LNCaP clone FGC (cell line): ENCODE measurements at regions not wholly inside any gene's neighbourhood (a gene's known extent, or its start where the extent isn't known, plus 50 kb on each side); places are given as distances from the start of the nearest gene placed in this dataset.
A peak's percentile ranks its signal among the peaks of the same experiment; 100 is the strongest.

Source experiments
- DNase-seq: peaks from one replicate; pipeline ENCODE4 v3.0.0-alpha.2; 2011; ENCODE audit warnings: low read depth
- H3K4me3 ChIP-seq: 2 replicates; pipeline ENCODE4 v1.5.1; 2011; ENCODE audit warnings: mild to moderate bottlenecking, low read depth, low read length, control low read depth
- TF ChIP-seq, protein P1 (sequence below): IDR thresholded peaks from 2 replicates; pipeline ENCODE4 v1.5.1; 2012; ENCODE audit warnings: mild to moderate bottlenecking; ENCODE audit not compliant: control insufficient read depth, insufficient read depth; ENCODE audit errors: extremely low read depth

DNA sequence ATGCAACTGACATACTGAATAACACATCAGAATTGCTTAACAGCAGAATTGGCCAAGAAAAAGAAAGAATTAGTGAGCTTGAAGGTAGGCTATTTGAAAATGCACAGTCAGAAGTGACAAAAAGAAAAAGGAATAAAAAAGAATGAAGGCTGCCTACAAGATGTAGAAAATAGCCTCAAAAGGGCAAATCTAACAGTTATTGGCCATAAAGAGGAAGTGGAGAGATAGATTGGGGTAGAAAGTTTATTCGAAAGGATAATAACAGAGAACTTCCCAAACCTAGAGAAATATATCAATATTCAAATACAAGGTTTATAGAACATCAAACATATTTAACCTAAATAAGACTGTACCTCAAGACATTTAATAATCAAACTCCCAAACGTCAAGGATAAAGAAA is 67.5 kb downstream of the ATP6V1G3 start:
- no peak overlapping the region for H3K4me3 ChIP-seq
- TF ChIP-seq, protein P1, sequence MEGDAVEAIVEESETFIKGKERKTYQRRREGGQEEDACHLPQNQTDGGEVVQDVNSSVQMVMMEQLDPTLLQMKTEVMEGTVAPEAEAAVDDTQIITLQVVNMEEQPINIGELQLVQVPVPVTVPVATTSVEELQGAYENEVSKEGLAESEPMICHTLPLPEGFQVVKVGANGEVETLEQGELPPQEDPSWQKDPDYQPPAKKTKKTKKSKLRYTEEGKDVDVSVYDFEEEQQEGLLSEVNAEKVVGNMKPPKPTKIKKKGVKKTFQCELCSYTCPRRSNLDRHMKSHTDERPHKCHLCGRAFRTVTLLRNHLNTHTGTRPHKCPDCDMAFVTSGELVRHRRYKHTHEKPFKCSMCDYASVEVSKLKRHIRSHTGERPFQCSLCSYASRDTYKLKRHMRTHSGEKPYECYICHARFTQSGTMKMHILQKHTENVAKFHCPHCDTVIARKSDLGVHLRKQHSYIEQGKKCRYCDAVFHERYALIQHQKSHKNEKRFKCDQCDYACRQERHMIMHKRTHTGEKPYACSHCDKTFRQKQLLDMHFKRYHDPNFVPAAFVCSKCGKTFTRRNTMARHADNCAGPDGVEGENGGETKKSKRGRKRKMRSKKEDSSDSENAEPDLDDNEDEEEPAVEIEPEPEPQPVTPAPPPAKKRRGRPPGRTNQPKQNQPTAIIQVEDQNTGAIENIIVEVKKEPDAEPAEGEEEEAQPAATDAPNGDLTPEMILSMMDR: no peak
- no peak for DNase-seq

DNA sequence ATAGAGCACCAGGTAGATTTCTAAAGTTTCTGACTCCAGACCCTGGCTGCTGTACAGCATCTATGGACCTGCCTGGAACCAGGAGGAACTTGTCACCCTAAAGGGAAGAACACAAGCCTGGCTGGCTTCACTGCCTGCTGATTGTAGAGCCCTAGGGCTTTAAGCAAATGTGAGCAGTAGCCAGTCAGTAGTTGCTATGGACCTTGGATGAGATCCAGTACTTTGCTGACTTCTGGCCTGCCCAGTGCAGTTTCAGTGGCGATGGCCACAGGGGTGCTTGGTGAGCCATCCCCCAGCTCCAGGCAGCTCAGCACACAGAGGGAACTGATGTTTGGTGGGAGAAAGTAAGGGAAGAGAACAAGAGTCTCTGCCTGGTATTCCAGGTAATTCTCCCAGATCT is 68.4 kb downstream of the ATP6V1G3 start:
- TF ChIP-seq, protein P1: no peak
- DNase-seq: no peak
- H3K4me3 ChIP-seq: no peak overlapping the region

DNA sequence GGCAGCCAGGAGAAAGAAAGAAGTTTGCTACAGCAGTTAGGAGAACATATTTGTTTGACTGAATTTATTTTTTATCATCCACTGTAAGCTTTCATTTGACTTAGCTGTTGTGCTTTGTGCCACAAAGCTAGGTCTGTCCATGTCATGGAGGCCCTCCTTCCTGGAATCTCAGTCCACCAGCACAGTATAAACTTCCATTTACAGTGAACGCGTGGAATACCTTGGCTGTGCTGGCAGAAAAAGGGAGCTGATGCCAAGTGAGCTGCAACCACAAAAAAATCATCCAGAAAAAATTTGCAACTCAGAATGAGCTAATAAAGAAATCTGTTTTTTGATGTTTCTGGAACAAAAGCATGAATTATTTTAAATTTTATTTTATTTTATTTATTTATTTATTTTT is 72.6 kb downstream of the ATP6V1G3 start:
- H3K4me3 ChIP-seq: no peak overlapping the region
- TF ChIP-seq, protein P1: no peak
- no peak for DNase-seq

DNA sequence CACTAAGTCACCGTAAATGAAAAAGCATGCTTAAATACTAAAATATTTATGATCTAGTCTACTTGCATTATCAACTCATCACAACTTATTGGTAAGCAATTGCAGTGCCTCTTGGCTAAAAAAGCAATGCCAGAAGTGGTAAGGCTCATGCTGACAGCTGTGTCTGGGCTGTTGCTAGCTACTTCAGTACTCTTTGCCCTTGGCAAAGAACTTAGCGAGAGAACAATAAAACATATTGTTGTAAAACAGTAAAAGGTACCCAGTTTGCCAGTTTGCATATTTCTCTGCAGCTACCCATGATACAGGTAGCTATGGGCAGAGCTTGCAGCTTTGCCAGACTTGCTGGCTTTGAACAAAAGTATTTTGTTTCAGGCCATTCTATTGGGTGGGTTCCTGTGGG is 73.1 kb downstream of the ATP6V1G3 start:
- H3K4me3 ChIP-seq: no peak overlapping the region
- TF ChIP-seq, protein P1: no peak
- no peak for DNase-seq

DNA sequence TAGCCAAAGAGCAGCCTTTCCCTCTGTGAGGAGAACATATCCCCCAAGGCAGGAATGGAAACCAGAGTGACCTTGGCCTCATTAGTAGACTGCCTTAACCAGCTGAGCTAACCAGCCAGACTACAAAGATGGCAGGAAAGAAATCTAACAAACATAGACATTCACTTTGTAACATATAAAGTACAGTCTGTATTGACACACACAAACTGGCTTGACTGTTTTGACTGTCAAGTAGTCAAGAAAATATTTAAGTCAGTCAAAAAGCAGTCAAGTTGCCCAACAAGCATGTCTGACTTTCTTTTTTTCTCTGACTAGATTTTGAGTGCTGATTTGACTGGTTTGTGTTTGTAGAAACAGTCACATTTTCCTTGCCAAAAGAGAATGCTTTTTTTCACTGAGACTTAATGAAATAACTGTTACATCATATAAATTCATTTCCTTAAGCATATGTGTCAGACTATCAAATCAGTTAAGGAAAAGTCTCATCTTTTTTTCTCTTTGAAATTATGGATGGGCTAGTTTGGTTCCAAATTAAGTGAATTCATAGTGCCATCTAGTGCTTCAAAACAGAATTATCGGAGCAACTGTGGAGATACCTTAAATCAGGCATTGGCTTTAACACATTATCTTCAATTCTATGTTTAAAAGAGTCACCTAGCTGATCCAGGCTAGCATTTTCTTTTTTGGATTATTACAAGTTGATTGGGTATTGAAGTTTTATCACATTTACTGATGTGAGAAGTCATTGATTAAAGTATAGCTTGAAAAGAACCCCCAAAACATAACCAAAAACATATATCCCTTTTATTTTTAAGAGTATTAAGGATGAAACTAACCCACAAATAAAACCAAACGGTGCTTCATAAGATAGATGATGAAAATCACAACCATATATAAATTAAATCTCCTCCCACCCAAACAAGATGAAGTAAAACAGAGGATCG is 75.0 kb downstream of the ATP6V1G3 start:
- DNase-seq: no peak
- no peak overlapping the region for H3K4me3 ChIP-seq
- TF ChIP-seq, protein P1: peak; percentile 68

DNA sequence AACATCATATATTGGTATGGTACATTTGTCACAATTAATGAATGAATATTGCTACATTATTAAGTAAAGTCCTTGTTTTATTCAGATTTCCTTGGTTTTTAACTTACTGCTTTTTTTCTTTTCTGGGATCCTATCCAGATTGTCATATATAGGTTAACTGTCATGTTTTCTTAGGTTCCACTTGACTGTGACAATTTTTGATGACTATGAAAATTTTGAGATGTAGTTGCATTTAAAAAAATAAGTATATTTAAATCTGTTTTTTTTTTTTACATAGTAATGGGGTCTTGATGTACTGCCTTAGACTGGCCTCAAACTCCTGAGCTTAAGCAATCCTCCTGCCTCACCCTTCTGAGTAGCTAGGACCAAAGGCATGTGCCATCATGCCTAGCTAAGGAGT is 76.8 kb downstream of the ATP6V1G3 start:
- TF ChIP-seq, protein P1: no peak

More for the DNA sequence above, 76.8 kb downstream of the ATP6V1G3 start:
- DNase-seq: no peak
- H3K4me3 ChIP-seq: no peak overlapping the region
